Neural cell (in vitro differentiated cells): ENCODE measurements at regions not wholly inside any gene's neighbourhood (a gene's known extent, or its start where the extent isn't known, plus 50 kb on each side); places are given as distances from the start of the nearest gene placed in this dataset.

Experiments
- H2AFZ ChIP-seq: fragments of 200-600, 300-800 bp; sonication (generic), shearing (Covaris generic); 2 replicates; pipeline ENCODE4 v1.6.0; 2014; ENCODE audit warnings: low read depth, mild to moderate bottlenecking, antibody characterized with exemption, low read length, moderate library complexity
- H3F3A ChIP-seq: fragments of 200-600 bp; shearing (Covaris generic); 2 replicates; pipeline ENCODE4 v1.6.1; 2016; ENCODE audit warnings: mild to moderate bottlenecking, moderate library complexity, mixed read lengths, antibody characterized with exemption, low read length; ENCODE audit not compliant: insufficient read depth, poor library complexity, severe bottlenecking
- H3K27ac ChIP-seq: fragments of 200-600, 300-800 bp; sonication (generic), shearing (Covaris generic); 2 replicates; pipeline ENCODE4 v1.5.1; 2014; ENCODE audit warnings: mild to moderate bottlenecking, low read length, moderate library complexity
- H3K27me3 ChIP-seq: fragments of 300-800, 200-600 bp; sonication (generic), shearing (Covaris generic); 2 replicates; pipeline ENCODE4 v1.6.0; 2014; ENCODE audit warnings: mild to moderate bottlenecking, low read depth, low read length, moderate library complexity; ENCODE audit not compliant: insufficient read depth
- H3K36me3 ChIP-seq: fragments of 300-800, 200-600 bp; sonication (generic), shearing (Covaris generic); 2 replicates; pipeline ENCODE4 v1.5.1; 2014; ENCODE audit warnings: mild to moderate bottlenecking, antibody characterized with exemption, low read length, moderate library complexity; ENCODE audit not compliant: insufficient read depth
- H3K4me2 ChIP-seq: fragments of 300-800, 200-600 bp; sonication (generic), shearing (Covaris generic); 2 replicates; pipeline ENCODE4 v1.6.0; 2014; ENCODE audit warnings: mild to moderate bottlenecking, low read length
- H3K4me3 ChIP-seq: fragments of 300-800, 200-600 bp; sonication (generic), shearing (Covaris generic); 2 replicates; pipeline ENCODE4 v1.5.1; 2014; ENCODE audit warnings: mild to moderate bottlenecking, low read length, moderate library complexity
- H3K79me2 ChIP-seq: fragments of 200-600 bp; shearing (Covaris generic); replicated peaks from 2 replicates; pipeline ENCODE4 v1.6.0; 2014; ENCODE audit warnings: mild to moderate bottlenecking, low read length, moderate library complexity; ENCODE audit not compliant: insufficient read depth
- H3K9ac ChIP-seq: fragments of 300-800, 200-600 bp; sonication (generic), shearing (Covaris generic); 2 replicates; pipeline ENCODE4 v1.6.1; 2016; ENCODE audit warnings: mild to moderate bottlenecking, low read length, mixed read lengths
- H3K9me2 ChIP-seq: fragments of 200-600 bp; shearing (Covaris generic); 2 replicates; pipeline ENCODE4 v1.6.1; 2016; ENCODE audit warnings: mild to moderate bottlenecking, low read length, mixed read lengths; ENCODE audit not compliant: insufficient read depth
- H3K9me3 ChIP-seq: fragments of 200-600, 300-800 bp; sonication (generic), shearing (Covaris generic); 2 replicates; pipeline ENCODE4 v1.6.1; 2016; ENCODE audit warnings: mild to moderate bottlenecking, mixed run types, low read length, moderate library complexity, mixed read lengths
- H4K20me1 ChIP-seq: fragments of 200-600 bp; shearing (Covaris generic); 2 replicates; pipeline ENCODE4 v1.6.1; 2016; ENCODE audit warnings: mild to moderate bottlenecking, mixed run types; ENCODE audit not compliant: insufficient read depth
- EP300 ChIP-seq: fragments of 450-650 bp; conservative IDR thresholded peaks from 2 replicates; pipeline ENCODE4 v1.6.1; 2014; ENCODE audit warnings: antibody characterized with exemption, mild to moderate bottlenecking, moderate library complexity; ENCODE audit not compliant: poor library complexity, severe bottlenecking
- EZH2 ChIP-seq: fragments of 200-600, 300-800 bp; shearing (Covaris generic), sonication (generic); IDR thresholded peaks from 2 replicates; pipeline ENCODE4 v1.6.1; 2014; ENCODE audit warnings: antibody characterized with exemption, low read length, borderline replicate concordance, mild to moderate bottlenecking; ENCODE audit not compliant: insufficient read depth, poor library complexity, severe bottlenecking
- MXI1 ChIP-seq: fragments of 450-650 bp; conservative IDR thresholded peaks from 2 replicates; pipeline ENCODE4 v1.6.1; 2014; ENCODE audit warnings: antibody characterized with exemption, mild to moderate bottlenecking; ENCODE audit not compliant: poor library complexity, severe bottlenecking
- POLR2AphosphoS5 ChIP-seq: IDR thresholded peaks from 2 replicates; pipeline ENCODE4 v1.6.1; 2012
- RAD21 ChIP-seq: fragments of 450-650 bp; conservative IDR thresholded peaks from 2 replicates; pipeline ENCODE4 v1.6.1; 2014; ENCODE audit warnings: antibody characterized with exemption, mild to moderate bottlenecking, moderate library complexity
- SMC3 ChIP-seq: fragments of 450-650 bp; conservative IDR thresholded peaks from 2 replicates; pipeline ENCODE4 v1.6.1; 2014; ENCODE audit warnings: antibody characterized with exemption, mild to moderate bottlenecking, moderate library complexity; ENCODE audit not compliant: poor library complexity
- TAF1 ChIP-seq: IDR thresholded peaks from 2 replicates; pipeline ENCODE4 v1.6.1; 2012; ENCODE audit warnings: low read depth
- TF ChIP-seq, protein P1 (sequence below): IDR thresholded peaks from 2 replicates; pipeline ENCODE4 v1.6.1; 2012; ENCODE audit warnings: borderline replicate concordance
- TF ChIP-seq, protein P2 (sequence below): fragments of 450-650 bp; IDR thresholded peaks from 2 replicates; pipeline ENCODE4 v1.5.1; 2014; ENCODE audit warnings: antibody characterized with exemption, mild to moderate bottlenecking, moderate library complexity; ENCODE audit not compliant: poor library complexity, severe bottlenecking

GRCh38 chr4:56149591-56149990 is 200.8 kb downstream of the CEP135 start:
- Histone ChIP-seq H2AFZ (no peak overlapping the region), H4K20me1 (no peaks in the 10 kb centered on the region), H3K36me3 (peaks cover 3% of the 10 kb centered on the region), H3K27ac (no peak overlapping the region), H3K4me2 (no peak overlapping the region), H3F3A (no peaks in the 10 kb centered on the region), H3K9me3 (no peaks in the 10 kb centered on the region), H3K27me3 (no peaks in the 10 kb centered on the region), H3K9ac (no peak overlapping the region), H3K9me2 (no peaks in the 10 kb centered on the region), H3K4me3 (no peak overlapping the region), H3K79me2 (peaks cover 14% of the 10 kb centered on the region)
- TF ChIP-seq TAF1 (no peak), RAD21 (no peak), EZH2 (no peak), POLR2AphosphoS5 (no peak), MXI1 (no peak), SMC3 (no peak), EP300 (no peak)
- TF ChIP-seq, protein P1, sequence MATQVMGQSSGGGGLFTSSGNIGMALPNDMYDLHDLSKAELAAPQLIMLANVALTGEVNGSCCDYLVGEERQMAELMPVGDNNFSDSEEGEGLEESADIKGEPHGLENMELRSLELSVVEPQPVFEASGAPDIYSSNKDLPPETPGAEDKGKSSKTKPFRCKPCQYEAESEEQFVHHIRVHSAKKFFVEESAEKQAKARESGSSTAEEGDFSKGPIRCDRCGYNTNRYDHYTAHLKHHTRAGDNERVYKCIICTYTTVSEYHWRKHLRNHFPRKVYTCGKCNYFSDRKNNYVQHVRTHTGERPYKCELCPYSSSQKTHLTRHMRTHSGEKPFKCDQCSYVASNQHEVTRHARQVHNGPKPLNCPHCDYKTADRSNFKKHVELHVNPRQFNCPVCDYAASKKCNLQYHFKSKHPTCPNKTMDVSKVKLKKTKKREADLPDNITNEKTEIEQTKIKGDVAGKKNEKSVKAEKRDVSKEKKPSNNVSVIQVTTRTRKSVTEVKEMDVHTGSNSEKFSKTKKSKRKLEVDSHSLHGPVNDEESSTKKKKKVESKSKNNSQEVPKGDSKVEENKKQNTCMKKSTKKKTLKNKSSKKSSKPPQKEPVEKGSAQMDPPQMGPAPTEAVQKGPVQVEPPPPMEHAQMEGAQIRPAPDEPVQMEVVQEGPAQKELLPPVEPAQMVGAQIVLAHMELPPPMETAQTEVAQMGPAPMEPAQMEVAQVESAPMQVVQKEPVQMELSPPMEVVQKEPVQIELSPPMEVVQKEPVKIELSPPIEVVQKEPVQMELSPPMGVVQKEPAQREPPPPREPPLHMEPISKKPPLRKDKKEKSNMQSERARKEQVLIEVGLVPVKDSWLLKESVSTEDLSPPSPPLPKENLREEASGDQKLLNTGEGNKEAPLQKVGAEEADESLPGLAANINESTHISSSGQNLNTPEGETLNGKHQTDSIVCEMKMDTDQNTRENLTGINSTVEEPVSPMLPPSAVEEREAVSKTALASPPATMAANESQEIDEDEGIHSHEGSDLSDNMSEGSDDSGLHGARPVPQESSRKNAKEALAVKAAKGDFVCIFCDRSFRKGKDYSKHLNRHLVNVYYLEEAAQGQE = no peak
- TF ChIP-seq, protein P2, sequence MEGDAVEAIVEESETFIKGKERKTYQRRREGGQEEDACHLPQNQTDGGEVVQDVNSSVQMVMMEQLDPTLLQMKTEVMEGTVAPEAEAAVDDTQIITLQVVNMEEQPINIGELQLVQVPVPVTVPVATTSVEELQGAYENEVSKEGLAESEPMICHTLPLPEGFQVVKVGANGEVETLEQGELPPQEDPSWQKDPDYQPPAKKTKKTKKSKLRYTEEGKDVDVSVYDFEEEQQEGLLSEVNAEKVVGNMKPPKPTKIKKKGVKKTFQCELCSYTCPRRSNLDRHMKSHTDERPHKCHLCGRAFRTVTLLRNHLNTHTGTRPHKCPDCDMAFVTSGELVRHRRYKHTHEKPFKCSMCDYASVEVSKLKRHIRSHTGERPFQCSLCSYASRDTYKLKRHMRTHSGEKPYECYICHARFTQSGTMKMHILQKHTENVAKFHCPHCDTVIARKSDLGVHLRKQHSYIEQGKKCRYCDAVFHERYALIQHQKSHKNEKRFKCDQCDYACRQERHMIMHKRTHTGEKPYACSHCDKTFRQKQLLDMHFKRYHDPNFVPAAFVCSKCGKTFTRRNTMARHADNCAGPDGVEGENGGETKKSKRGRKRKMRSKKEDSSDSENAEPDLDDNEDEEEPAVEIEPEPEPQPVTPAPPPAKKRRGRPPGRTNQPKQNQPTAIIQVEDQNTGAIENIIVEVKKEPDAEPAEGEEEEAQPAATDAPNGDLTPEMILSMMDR = no peak

DNA sequence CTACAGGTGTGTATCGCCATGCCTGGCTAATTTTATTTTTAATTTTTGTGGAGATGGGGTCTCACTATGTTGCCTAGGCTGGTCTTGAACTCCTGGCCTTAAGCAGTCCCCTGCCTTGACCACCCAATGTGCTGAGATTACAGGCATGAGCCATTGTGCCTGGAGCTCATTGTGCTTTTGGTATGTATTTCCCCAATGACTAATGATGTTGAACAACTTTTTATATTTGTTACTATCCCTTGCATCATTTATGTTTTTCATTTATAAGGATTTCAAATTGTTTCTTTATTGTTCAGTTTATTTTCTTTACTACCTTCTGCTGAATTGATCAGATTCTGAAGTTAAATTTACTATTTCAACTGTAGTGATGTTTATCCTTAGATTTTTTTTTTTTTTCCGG is 199.7 kb downstream of the CEP135 start:
- H3F3A ChIP-seq = no peaks in the 10 kb centered on the region
- no peak overlapping the region for H3K9ac ChIP-seq
- no peak overlapping the region for H3K4me2 ChIP-seq
- H4K20me1 ChIP-seq = no peaks in the 10 kb centered on the region
- H3K9me3 ChIP-seq = no peaks in the 10 kb centered on the region
- peaks cover 14% of the 10 kb centered on the region for H3K79me2 ChIP-seq
- no peak overlapping the region for H2AFZ ChIP-seq
- H3K9me2 ChIP-seq = no peaks in the 10 kb centered on the region
- H3K4me3 ChIP-seq = no peak overlapping the region
- H3K36me3 ChIP-seq = peaks cover 3% of the 10 kb centered on the region
- no peak overlapping the region for H3K27ac ChIP-seq
- TF ChIP-seq POLR2AphosphoS5 (no peak), EP300 (no peak), EZH2 (no peak), MXI1 (no peak), SMC3 (no peak), RAD21 (no peak), TAF1 (no peak)
- TF ChIP-seq, protein P2 = no peak
- H3K27me3 ChIP-seq = no peaks in the 10 kb centered on the region
